ENCODE measurements at regions not wholly inside any gene's neighbourhood (a gene's known extent, or its start where the extent isn't known, plus 50 kb on each side); places are given as distances from the start of the nearest gene placed in this dataset.
A peak's percentile ranks its signal among the peaks of the same experiment; 100 is the strongest.
"Not testable (repeated sequence)": the region's sequence is repeated elsewhere in the genome, so short reads cannot be mapped to it uniquely, and the experiment has no call there.

- in situ Hi-C loops (cut with HindIII; ENCODE audit: low pct_unique_long_range_greater_than_20kb, low sequenced_read_pairs), result no loop called here
- TF ChIP-seq JUND (IDR thresholded peaks at IDR 0.05; ENCODE audit: low read depth), result no peak
- DNase-seq (ENCODE audit: low read depth in 1 of 2, low spot score in 1 of 2), result no peak
These were observed 873.7 kb downstream of the NXPH1 start for GRCh38 chr7:9307131-9307530.

- no peak for DNase-seq (ENCODE audit: low read depth in 1 of 2, low spot score in 1 of 2)
- in situ Hi-C loops (cut with HindIII; ENCODE audit: low pct_unique_long_range_greater_than_20kb, low sequenced_read_pairs), result no loop called here
- no peak for TF ChIP-seq JUND (IDR thresholded peaks at IDR 0.05; ENCODE audit: low read depth)
These were observed 891.1 kb downstream of the NXPH1 start for GRCh38 chr7:9324513-9324912.

GRCh38 chr7:9328296-9328695 is 894.9 kb downstream of the NXPH1 start:
- TF ChIP-seq JUND (IDR thresholded peaks at IDR 0.05; ENCODE audit: low read depth), result no peak
- in situ Hi-C loops (cut with HindIII; ENCODE audit: low pct_unique_long_range_greater_than_20kb, low sequenced_read_pairs), result no loop called here

GRCh38 chr7:9349625-9350024 is 916.2 kb downstream of the NXPH1 start:
- in situ Hi-C loops (cut with HindIII; ENCODE audit: low pct_unique_long_range_greater_than_20kb, low sequenced_read_pairs), result no loop called here
- TF ChIP-seq JUND (IDR thresholded peaks at IDR 0.05; ENCODE audit: low read depth), result no peak
- no peak for DNase-seq (ENCODE audit: low read depth in 1 of 2, low spot score in 1 of 2)

More at GRCh38 chr7:9328296-9328695, 894.9 kb downstream of the NXPH1 start:
- DNase-seq (ENCODE audit: low read depth in 1 of 2, low spot score in 1 of 2), result no peak

- in situ Hi-C loops (cut with HindIII; ENCODE audit: low pct_unique_long_range_greater_than_20kb, low sequenced_read_pairs), result no loop called here
- no peak for DNase-seq (ENCODE audit: low read depth in 1 of 2, low spot score in 1 of 2)
- no peak for TF ChIP-seq JUND (IDR thresholded peaks at IDR 0.05; ENCODE audit: low read depth)
These were observed 957.8 kb downstream of the NXPH1 start for GRCh38 chr7:9391221-9391620.

GRCh38 chr7:9391984-9392383 is 958.6 kb downstream of the NXPH1 start:
- in situ Hi-C loops (cut with HindIII; ENCODE audit: low pct_unique_long_range_greater_than_20kb, low sequenced_read_pairs), result no loop called here
- TF ChIP-seq JUND (IDR thresholded peaks at IDR 0.05; ENCODE audit: low read depth), result no peak
- DNase-seq (ENCODE audit: low read depth in 1 of 2, low spot score in 1 of 2), result no peak

GRCh38 chr7:9404386-9404785 is 971.0 kb downstream of the NXPH1 start:
- DNase-seq (ENCODE audit: low read depth in 1 of 2, low spot score in 1 of 2), result peak in 1 of 2 experiments; percentile 54
- in situ Hi-C loops (cut with HindIII; ENCODE audit: low pct_unique_long_range_greater_than_20kb, low sequenced_read_pairs), result not testable (repeated sequence)

GRCh38 chr7:9407816-9408215 is 974.4 kb downstream of the NXPH1 start:
- in situ Hi-C loops (cut with HindIII; ENCODE audit: low pct_unique_long_range_greater_than_20kb, low sequenced_read_pairs), result no loop called here
- no peak for DNase-seq (ENCODE audit: low read depth in 1 of 2, low spot score in 1 of 2)
- no peak for TF ChIP-seq JUND (IDR thresholded peaks at IDR 0.05; ENCODE audit: low read depth)

- in situ Hi-C loops (cut with HindIII; ENCODE audit: low pct_unique_long_range_greater_than_20kb, low sequenced_read_pairs), result no loop called here
- no peak for TF ChIP-seq JUND (IDR thresholded peaks at IDR 0.05; ENCODE audit: low read depth)
- no peak for DNase-seq (ENCODE audit: low read depth in 1 of 2, low spot score in 1 of 2)
These were observed 1020.1 kb downstream of the NXPH1 start for GRCh38 chr7:9453521-9453920.

GRCh38 chr7:9488555-9488954 is 1055.1 kb downstream of the NXPH1 start:
- DNase-seq (ENCODE audit: low read depth in 1 of 2, low spot score in 1 of 2), result no peak
- no peak for TF ChIP-seq JUND (IDR thresholded peaks at IDR 0.05; ENCODE audit: low read depth)
- in situ Hi-C loops (cut with HindIII; ENCODE audit: low pct_unique_long_range_greater_than_20kb, low sequenced_read_pairs), result no loop called here

GRCh38 chr7:9498303-9498702 is 1064.9 kb downstream of the NXPH1 start:
- in situ Hi-C loops (cut with HindIII; ENCODE audit: low pct_unique_long_range_greater_than_20kb, low sequenced_read_pairs), result no loop called here
- no peak for TF ChIP-seq JUND (IDR thresholded peaks at IDR 0.05; ENCODE audit: low read depth)
- DNase-seq (ENCODE audit: low read depth in 1 of 2, low spot score in 1 of 2), result no peak

GRCh38 chr7:9502269-9502668 is 1068.9 kb downstream of the NXPH1 start:
- no peak for TF ChIP-seq JUND (IDR thresholded peaks at IDR 0.05; ENCODE audit: low read depth)
- in situ Hi-C loops (cut with HindIII; ENCODE audit: low pct_unique_long_range_greater_than_20kb, low sequenced_read_pairs), result no loop called here
- DNase-seq (ENCODE audit: low read depth in 1 of 2, low spot score in 1 of 2), result no peak

- no peak for DNase-seq (ENCODE audit: low read depth in 1 of 2, low spot score in 1 of 2)
- TF ChIP-seq JUND (IDR thresholded peaks at IDR 0.05; ENCODE audit: low read depth), result no peak
- in situ Hi-C loops (cut with HindIII; ENCODE audit: low pct_unique_long_range_greater_than_20kb, low sequenced_read_pairs), result no loop called here
These were observed 1071.3 kb downstream of the NXPH1 start for GRCh38 chr7:9504678-9505077.

GRCh38 chr7:9505516-9505915 is 1072.1 kb downstream of the NXPH1 start:
- no peak for DNase-seq (ENCODE audit: low read depth in 1 of 2, low spot score in 1 of 2)
- TF ChIP-seq JUND (IDR thresholded peaks at IDR 0.05; ENCODE audit: low read depth), result no peak
- in situ Hi-C loops (cut with HindIII; ENCODE audit: low pct_unique_long_range_greater_than_20kb, low sequenced_read_pairs), result no loop called here
